Ishikawa (cell line): ENCODE measurements at regions not wholly inside any gene's neighbourhood (a gene's known extent, or its start where the extent isn't known, plus 50 kb on each side); places are given as distances from the start of the nearest gene placed in this dataset.

Experiments
- CREB1 ChIP-seq: IDR thresholded peaks from 2 replicates; pipeline ENCODE4 v1.6.1; 2012; ENCODE audit warnings: low read depth
- EGR1 ChIP-seq: IDR thresholded peaks from 2 replicates; pipeline ENCODE4 v1.6.1; 2012
- EP300 ChIP-seq: IDR thresholded peaks from 2 replicates; pipeline ENCODE4 v1.6.1; 2012; ENCODE audit warnings: borderline replicate concordance
- FOXM1 ChIP-seq: IDR thresholded peaks from 2 replicates; pipeline ENCODE4 v1.6.1; 2012; ENCODE audit warnings: low read depth, borderline replicate concordance
- MAX ChIP-seq: IDR thresholded peaks from 2 replicates; pipeline ENCODE4 v1.6.1; 2012
- NFIC ChIP-seq: IDR thresholded peaks from 2 replicates; pipeline ENCODE4 v1.6.1; 2012
- RAD21 ChIP-seq: IDR thresholded peaks from 2 replicates; pipeline ENCODE4 v1.6.1; 2012; ENCODE audit warnings: low read depth
- REST ChIP-seq: IDR thresholded peaks from 2 replicates; pipeline ENCODE4 v1.6.1; 2012; ENCODE audit warnings: low read depth, mild to moderate bottlenecking
- TAF1 ChIP-seq: IDR thresholded peaks from 2 replicates; pipeline ENCODE4 v1.6.1; 2012; ENCODE audit warnings: low read depth, mild to moderate bottlenecking
- TCF12 ChIP-seq: IDR thresholded peaks from 2 replicates; pipeline ENCODE4 v1.6.1; 2012; ENCODE audit warnings: low read depth
- TEAD4 ChIP-seq: IDR thresholded peaks from 2 replicates; pipeline ENCODE4 v1.6.1; 2012
- YY1 ChIP-seq: IDR thresholded peaks from 2 replicates; pipeline ENCODE4 v1.6.1; 2012; ENCODE audit warnings: low read depth
- ZBTB7A ChIP-seq: IDR thresholded peaks from 2 replicates; pipeline ENCODE4 v1.6.1; 2012; ENCODE audit warnings: low read depth

- TF ChIP-seq REST (no peak), NFIC (no peak), CREB1 (no peak), RAD21 (no peak), FOXM1 (no peak), EP300 (no peak), TAF1 (no peak), TEAD4 (no peak), ZBTB7A (no peak), MAX (no peak), TCF12 (no peak), YY1 (no peak), EGR1 (no peak)
These were observed 1173.3 kb downstream of the PCDH17 start for GRCh38 chr13:58804832-58805231.
